Liver (tissue), 8 donors: ENCODE measurements at regions not wholly inside any gene's neighbourhood (a gene's known extent, or its start where the extent isn't known, plus 50 kb on each side); places are given as distances from the start of the nearest gene placed in this dataset.

Experiments
- DNase-seq: peaks from one replicate; pipeline ENCODE4 v3.0.0-alpha.2; 2017; ENCODE audit warnings: low spot score
- H3K27ac ChIP-seq, 2 donors: one replicate each; pipeline ENCODE4 v1.7.0; 2013; ENCODE audit warnings: inconsistent platforms in 2 of 2, low read length in 2 of 2, control low read depth in 1 of 2, low read depth in 1 of 2, mild to moderate bottlenecking in 1 of 2
- H3K27me3 ChIP-seq, 4 donors: one replicate each; pipeline versions ENCODE4 v1.6.1 to v1.7.0; 2013; ENCODE audit warnings: low read length in 3 of 4, inconsistent platforms in 1 of 4, mild to moderate bottlenecking in 1 of 4, moderate library complexity in 1 of 4; ENCODE audit not compliant: control insufficient read depth in 4 of 4, insufficient read depth in 4 of 4
- H3K36me3 ChIP-seq, 4 donors: one replicate each; pipeline versions ENCODE4 v1.6.1 to v1.7.0; 2013; ENCODE audit warnings: low read length in 3 of 4, mild to moderate bottlenecking in 3 of 4, low read depth in 1 of 4, moderate library complexity in 1 of 4; ENCODE audit not compliant: control insufficient read depth in 4 of 4, insufficient read depth in 3 of 4
- H3K4me1 ChIP-seq, 4 donors: one replicate each; pipeline versions ENCODE4 v1.6.1 to v1.7.0; 2013; ENCODE audit warnings: low read length in 3 of 4, mild to moderate bottlenecking in 3 of 4, moderate library complexity in 1 of 4; ENCODE audit not compliant: control insufficient read depth in 4 of 4, insufficient read depth in 4 of 4
- H3K4me3 ChIP-seq, 3 donors: one replicate each; pipeline versions ENCODE4 v1.6.1 to v1.7.0; 2013; ENCODE audit warnings: low read length in 3 of 3, control low read depth in 1 of 3, low read depth in 1 of 3, mild to moderate bottlenecking in 1 of 3
- H3K9ac ChIP-seq, 2 donors: one replicate each; pipeline ENCODE4 v1.7.0; 2013; ENCODE audit warnings: low read length in 2 of 2, mild to moderate bottlenecking in 2 of 2, moderate library complexity in 2 of 2, control low read depth in 1 of 2, low read depth in 1 of 2
- H3K9me3 ChIP-seq, 4 donors: one replicate each; pipeline versions ENCODE4 v1.6.1 to v1.7.0; 2013; ENCODE audit warnings: low read length in 3 of 4; ENCODE audit not compliant: control insufficient read depth in 4 of 4
- EGR1 ChIP-seq, 2 donors: IDR thresholded peaks; 2 replicates each; pipeline ENCODE4 v1.6.1; 2016 to 2018; ENCODE audit warnings: antibody characterized with exemption in 2 of 2, low read depth in 2 of 2
- FOXA1 ChIP-seq: IDR thresholded peaks from 2 replicates; pipeline ENCODE4 v1.6.1; 2016; ENCODE audit warnings: antibody characterized with exemption
- FOXA2 ChIP-seq: IDR thresholded peaks from 2 replicates; pipeline ENCODE4 v1.6.1; 2016; ENCODE audit warnings: antibody characterized with exemption
- GABPA ChIP-seq, 2 donors: IDR thresholded peaks in 1 of 2; conservative IDR thresholded peaks in 1 of 2; 2 replicates each; pipeline ENCODE4 v1.6.1; 2016; ENCODE audit warnings: antibody characterized with exemption in 2 of 2, mild to moderate bottlenecking in 1 of 2, moderate library complexity in 1 of 2
- HNF4A ChIP-seq, 2 donors: conservative IDR thresholded peaks; 2 replicates each; pipeline ENCODE4 v1.6.1; 2016; ENCODE audit warnings: antibody characterized with exemption in 2 of 2, mild to moderate bottlenecking in 2 of 2
- HNF4G ChIP-seq: IDR thresholded peaks from 2 replicates; pipeline ENCODE4 v1.6.1; 2016; ENCODE audit warnings: antibody characterized with exemption
- JUND ChIP-seq, 2 donors: IDR thresholded peaks; 2 replicates each; pipeline ENCODE4 v1.6.1; 2016; ENCODE audit warnings: antibody characterized with exemption in 2 of 2
- NR2F2 ChIP-seq: IDR thresholded peaks from 2 replicates; pipeline ENCODE4 v1.6.1; 2016; ENCODE audit warnings: antibody characterized with exemption
- RAD21 ChIP-seq, 2 donors: IDR thresholded peaks; 2 replicates each; pipeline ENCODE4 v1.6.1; 2016; ENCODE audit warnings: antibody characterized with exemption in 2 of 2, mild to moderate bottlenecking in 2 of 2
- RXRA ChIP-seq, 2 donors: IDR thresholded peaks; 2 replicates each; pipeline ENCODE4 v1.6.1; 2017 to 2018; ENCODE audit warnings: antibody characterized with exemption in 2 of 2, mild to moderate bottlenecking in 1 of 2
- SP1 ChIP-seq: IDR thresholded peaks from 2 replicates; pipeline ENCODE4 v1.6.1; 2018; ENCODE audit warnings: antibody characterized with exemption, mild to moderate bottlenecking
- TAF1 ChIP-seq: conservative IDR thresholded peaks from 2 replicates; pipeline ENCODE4 v1.6.1; 2016; ENCODE audit warnings: antibody characterized with exemption, mild to moderate bottlenecking
- YY1 ChIP-seq: IDR thresholded peaks from 2 replicates; pipeline ENCODE4 v1.6.1; 2016; ENCODE audit warnings: antibody characterized with exemption, mild to moderate bottlenecking
- WGBS: extraction: QIAGEN DNeasy Blood & Tissue Kit; methylation state at CpG from one replicate; pipeline ENCODE4 v1.1.7; 2013; 5-methylcytosine and 5-hydroxymethylcytosine counted together
- TF ChIP-seq, protein P1 (sequence below): IDR thresholded peaks from 2 replicates; pipeline ENCODE4 v1.6.1; 2016; ENCODE audit warnings: antibody characterized with exemption
- TF ChIP-seq, protein P2 (sequence below): fragments of 150-350 bp; IDR thresholded peaks from 2 replicates; pipeline ENCODE4 v1.5.1; 2017; ENCODE audit warnings: improper control_type of control experiment, low read depth, low read length; ENCODE audit not compliant: missing input control
- TF ChIP-seq, protein P3 (sequence below): IDR thresholded peaks from 2 replicates; pipeline ENCODE4 v1.6.1; 2016; ENCODE audit warnings: antibody characterized with exemption
- TF ChIP-seq, protein P4 (sequence below): IDR thresholded peaks from 2 replicates; pipeline ENCODE4 v1.6.1; 2016; ENCODE audit warnings: antibody characterized with exemption, mild to moderate bottlenecking
- TF ChIP-seq, protein P5 (sequence below): IDR thresholded peaks from 2 replicates; pipeline ENCODE4 v1.6.1; 2016; ENCODE audit warnings: antibody characterized with exemption
- donor health status: healthy.
- donor health status: healthy.
- donor health status: healthy.
- donor health status: healthy.
- donor health status: healthy.

DNA sequence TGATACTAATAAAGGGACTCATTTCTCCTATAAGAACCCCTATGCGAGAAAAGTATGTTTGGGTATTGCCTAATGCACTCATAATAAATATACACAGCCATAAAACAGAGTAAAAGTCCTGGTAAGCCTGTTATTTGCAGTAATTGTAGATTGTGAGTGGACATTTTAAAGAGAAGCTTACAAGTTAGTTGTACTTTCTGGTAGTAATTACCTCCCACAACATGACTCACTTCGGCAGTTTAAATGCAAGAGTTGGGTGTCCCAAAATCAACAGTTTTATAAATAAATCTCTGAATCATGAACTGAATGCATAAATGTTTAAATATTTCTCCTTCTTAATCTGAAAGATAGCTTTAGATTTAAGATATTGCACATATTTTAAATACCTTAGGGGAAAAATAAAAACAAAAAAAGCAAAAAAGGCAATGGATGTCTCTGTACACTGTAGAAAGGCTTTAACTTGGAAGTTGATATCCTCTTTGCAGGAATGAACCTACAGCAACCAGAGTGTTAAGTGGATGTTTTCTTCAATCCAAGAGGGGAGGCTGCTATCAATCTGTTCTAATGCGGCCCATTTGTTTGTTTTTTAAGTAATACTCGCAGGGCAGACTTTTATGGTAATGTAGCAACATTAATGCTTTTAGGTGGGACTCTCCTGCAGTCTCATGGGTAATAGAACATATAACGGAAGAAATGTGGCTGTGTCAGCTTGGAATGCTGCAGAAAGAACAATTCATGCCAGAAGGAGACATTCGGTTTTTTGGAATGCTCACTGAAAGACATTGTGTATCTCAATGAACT is 57.3 kb upstream of the ZEB1 start:
- Histone ChIP-seq H3K9ac (no peak overlapping the region), H3K9me3 (no peaks in the 10 kb centered on the region), H3K27ac (no peak overlapping the region), H3K36me3 (no peaks in the 10 kb centered on the region), H3K4me3 (no peak overlapping the region), H3K4me1 (no peaks in the 10 kb centered on the region), H3K27me3 (no peaks in the 10 kb centered on the region)
- WGBS = 75% methylated on average over 6 of the region's 6 CpGs
- TF ChIP-seq FOXA2 = no peak
- TF ChIP-seq RAD21 (IDR thresholded peaks at IDR 0.05) = no peak
- TF ChIP-seq, protein P1, sequence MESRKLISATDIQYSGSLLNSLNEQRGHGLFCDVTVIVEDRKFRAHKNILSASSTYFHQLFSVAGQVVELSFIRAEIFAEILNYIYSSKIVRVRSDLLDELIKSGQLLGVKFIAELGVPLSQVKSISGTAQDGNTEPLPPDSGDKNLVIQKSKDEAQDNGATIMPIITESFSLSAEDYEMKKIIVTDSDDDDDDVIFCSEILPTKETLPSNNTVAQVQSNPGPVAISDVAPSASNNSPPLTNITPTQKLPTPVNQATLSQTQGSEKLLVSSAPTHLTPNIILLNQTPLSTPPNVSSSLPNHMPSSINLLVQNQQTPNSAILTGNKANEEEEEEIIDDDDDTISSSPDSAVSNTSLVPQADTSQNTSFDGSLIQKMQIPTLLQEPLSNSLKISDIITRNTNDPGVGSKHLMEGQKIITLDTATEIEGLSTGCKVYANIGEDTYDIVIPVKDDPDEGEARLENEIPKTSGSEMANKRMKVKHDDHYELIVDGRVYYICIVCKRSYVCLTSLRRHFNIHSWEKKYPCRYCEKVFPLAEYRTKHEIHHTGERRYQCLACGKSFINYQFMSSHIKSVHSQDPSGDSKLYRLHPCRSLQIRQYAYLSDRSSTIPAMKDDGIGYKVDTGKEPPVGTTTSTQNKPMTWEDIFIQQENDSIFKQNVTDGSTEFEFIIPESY = no peak
- TF ChIP-seq GABPA (IDR thresholded peaks at IDR 0.05 in 1 of 2, conservative IDR thresholded peaks at IDR 0.05 in 1 of 2) = no peak
- TF ChIP-seq RXRA (IDR thresholded peaks at IDR 0.05) = no peak
- no peak for TF ChIP-seq HNF4G
- TF ChIP-seq YY1 = no peak
- no peak for TF ChIP-seq FOXA1
- TF ChIP-seq, protein P2, sequence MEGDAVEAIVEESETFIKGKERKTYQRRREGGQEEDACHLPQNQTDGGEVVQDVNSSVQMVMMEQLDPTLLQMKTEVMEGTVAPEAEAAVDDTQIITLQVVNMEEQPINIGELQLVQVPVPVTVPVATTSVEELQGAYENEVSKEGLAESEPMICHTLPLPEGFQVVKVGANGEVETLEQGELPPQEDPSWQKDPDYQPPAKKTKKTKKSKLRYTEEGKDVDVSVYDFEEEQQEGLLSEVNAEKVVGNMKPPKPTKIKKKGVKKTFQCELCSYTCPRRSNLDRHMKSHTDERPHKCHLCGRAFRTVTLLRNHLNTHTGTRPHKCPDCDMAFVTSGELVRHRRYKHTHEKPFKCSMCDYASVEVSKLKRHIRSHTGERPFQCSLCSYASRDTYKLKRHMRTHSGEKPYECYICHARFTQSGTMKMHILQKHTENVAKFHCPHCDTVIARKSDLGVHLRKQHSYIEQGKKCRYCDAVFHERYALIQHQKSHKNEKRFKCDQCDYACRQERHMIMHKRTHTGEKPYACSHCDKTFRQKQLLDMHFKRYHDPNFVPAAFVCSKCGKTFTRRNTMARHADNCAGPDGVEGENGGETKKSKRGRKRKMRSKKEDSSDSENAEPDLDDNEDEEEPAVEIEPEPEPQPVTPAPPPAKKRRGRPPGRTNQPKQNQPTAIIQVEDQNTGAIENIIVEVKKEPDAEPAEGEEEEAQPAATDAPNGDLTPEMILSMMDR = no peak
- TF ChIP-seq, protein P3, sequence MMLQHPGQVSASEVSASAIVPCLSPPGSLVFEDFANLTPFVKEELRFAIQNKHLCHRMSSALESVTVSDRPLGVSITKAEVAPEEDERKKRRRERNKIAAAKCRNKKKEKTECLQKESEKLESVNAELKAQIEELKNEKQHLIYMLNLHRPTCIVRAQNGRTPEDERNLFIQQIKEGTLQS = no peak
- no peak for TF ChIP-seq NR2F2
- TF ChIP-seq, protein P4, sequence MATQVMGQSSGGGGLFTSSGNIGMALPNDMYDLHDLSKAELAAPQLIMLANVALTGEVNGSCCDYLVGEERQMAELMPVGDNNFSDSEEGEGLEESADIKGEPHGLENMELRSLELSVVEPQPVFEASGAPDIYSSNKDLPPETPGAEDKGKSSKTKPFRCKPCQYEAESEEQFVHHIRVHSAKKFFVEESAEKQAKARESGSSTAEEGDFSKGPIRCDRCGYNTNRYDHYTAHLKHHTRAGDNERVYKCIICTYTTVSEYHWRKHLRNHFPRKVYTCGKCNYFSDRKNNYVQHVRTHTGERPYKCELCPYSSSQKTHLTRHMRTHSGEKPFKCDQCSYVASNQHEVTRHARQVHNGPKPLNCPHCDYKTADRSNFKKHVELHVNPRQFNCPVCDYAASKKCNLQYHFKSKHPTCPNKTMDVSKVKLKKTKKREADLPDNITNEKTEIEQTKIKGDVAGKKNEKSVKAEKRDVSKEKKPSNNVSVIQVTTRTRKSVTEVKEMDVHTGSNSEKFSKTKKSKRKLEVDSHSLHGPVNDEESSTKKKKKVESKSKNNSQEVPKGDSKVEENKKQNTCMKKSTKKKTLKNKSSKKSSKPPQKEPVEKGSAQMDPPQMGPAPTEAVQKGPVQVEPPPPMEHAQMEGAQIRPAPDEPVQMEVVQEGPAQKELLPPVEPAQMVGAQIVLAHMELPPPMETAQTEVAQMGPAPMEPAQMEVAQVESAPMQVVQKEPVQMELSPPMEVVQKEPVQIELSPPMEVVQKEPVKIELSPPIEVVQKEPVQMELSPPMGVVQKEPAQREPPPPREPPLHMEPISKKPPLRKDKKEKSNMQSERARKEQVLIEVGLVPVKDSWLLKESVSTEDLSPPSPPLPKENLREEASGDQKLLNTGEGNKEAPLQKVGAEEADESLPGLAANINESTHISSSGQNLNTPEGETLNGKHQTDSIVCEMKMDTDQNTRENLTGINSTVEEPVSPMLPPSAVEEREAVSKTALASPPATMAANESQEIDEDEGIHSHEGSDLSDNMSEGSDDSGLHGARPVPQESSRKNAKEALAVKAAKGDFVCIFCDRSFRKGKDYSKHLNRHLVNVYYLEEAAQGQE = no peak
- TF ChIP-seq JUND (IDR thresholded peaks at IDR 0.05) = no peak
- TF ChIP-seq TAF1 = no peak
- no peak for TF ChIP-seq HNF4A (conservative IDR thresholded peaks at IDR 0.05)
- TF ChIP-seq EGR1 (IDR thresholded peaks at IDR 0.05; ENCODE audit: low read depth in 2 of 2) = no peak
- no peak for DNase-seq

DNA sequence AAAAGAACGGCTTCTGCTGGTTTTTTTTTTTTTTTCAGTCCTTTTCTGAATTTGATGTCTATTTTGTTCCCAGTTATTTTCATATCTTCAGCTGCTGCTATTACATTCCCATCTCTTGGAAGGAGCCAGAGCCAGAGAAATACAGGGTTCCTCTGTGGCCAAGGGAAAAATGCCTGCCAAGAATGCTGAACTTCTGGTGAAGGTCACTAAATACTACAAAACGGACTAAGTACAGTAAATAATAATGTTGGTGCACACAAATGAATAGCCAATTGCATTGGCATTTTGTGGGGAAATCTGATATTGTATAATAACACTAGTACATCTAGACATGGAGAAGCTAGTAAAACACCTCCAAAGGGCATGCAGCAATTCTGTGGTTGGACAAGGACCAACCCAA is 56.3 kb upstream of the ZEB1 start:
- Histone ChIP-seq H3K9ac (no peak overlapping the region), H3K27me3 (no peaks in the 10 kb centered on the region), H3K4me1 (no peaks in the 10 kb centered on the region), H3K27ac (no peak overlapping the region), H3K36me3 (no peaks in the 10 kb centered on the region), H3K4me3 (no peak overlapping the region), H3K9me3 (no peaks in the 10 kb centered on the region)
- 56% methylated on average over 2 of the region's 2 CpGs for WGBS
- no peak for DNase-seq
- peak in 1 of 2 donors; percentile 19 for TF ChIP-seq RAD21 (IDR thresholded peaks at IDR 0.05)
- TF ChIP-seq TAF1 = no peak
- TF ChIP-seq FOXA2 = no peak
- TF ChIP-seq, protein P1 = no peak
- TF ChIP-seq FOXA1 = no peak
- TF ChIP-seq JUND (IDR thresholded peaks at IDR 0.05) = no peak
- TF ChIP-seq YY1 = no peak
- no peak for TF ChIP-seq RXRA (IDR thresholded peaks at IDR 0.05)
- TF ChIP-seq, protein P4 = no peak
- TF ChIP-seq HNF4A (conservative IDR thresholded peaks at IDR 0.05) = no peak
- TF ChIP-seq, protein P5, sequence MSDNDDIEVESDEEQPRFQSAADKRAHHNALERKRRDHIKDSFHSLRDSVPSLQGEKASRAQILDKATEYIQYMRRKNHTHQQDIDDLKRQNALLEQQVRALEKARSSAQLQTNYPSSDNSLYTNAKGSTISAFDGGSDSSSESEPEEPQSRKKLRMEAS = no peak
- no peak for TF ChIP-seq HNF4G
- no peak for TF ChIP-seq SP1
